ENCODE measurements at regions not wholly inside any gene's neighbourhood (a gene's known extent, or its start where the extent isn't known, plus 50 kb on each side); places are given as distances from the start of the nearest gene placed in this dataset.
A peak's percentile ranks its signal among the peaks of the same experiment; 100 is the strongest.

GRCh38 chr3:127457546-127458145 is 132.9 kb downstream of the TPRA1 start:
- DNase-seq: no peak

- no peak for DNase-seq
Measured at GRCh38 chr3:127457094-127457475, 133.4 kb downstream of the TPRA1 start.

GRCh38 chr3:127456471-127457093 is 134.0 kb downstream of the TPRA1 start:
- DNase-seq: no peak

GRCh38 chr3:127455541-127456450 is 134.7 kb downstream of the TPRA1 start:
- peak; percentile 21 to 41 for DNase-seq

- DNase-seq: no peak
Measured at GRCh38 chr3:127454968-127455367, 135.6 kb downstream of the TPRA1 start.

- no peak for DNase-seq
Measured at GRCh38 chr3:127454051-127454450, 136.5 kb downstream of the TPRA1 start.

GRCh38 chr3:127452321-127452821 is 138.2 kb downstream of the TPRA1 start:
- no peak for DNase-seq

GRCh38 chr3:127451321-127451720 is 139.2 kb downstream of the TPRA1 start:
- DNase-seq: no peak

GRCh38 chr3:127450331-127450730 is 140.2 kb downstream of the TPRA1 start:
- no peak for DNase-seq

- no peak for DNase-seq
Measured at GRCh38 chr3:127449486-127450212, 140.9 kb downstream of the TPRA1 start.

GRCh38 chr3:127448671-127449070 is 141.9 kb downstream of the TPRA1 start:
- DNase-seq: no peak

- DNase-seq: no peak
Measured at GRCh38 chr3:127448161-127448561, 142.4 kb downstream of the TPRA1 start.

GRCh38 chr3:127446756-127447155 is 143.8 kb downstream of the TPRA1 start:
- no peak for DNase-seq

GRCh38 chr3:127445581-127446343 is 144.8 kb downstream of the TPRA1 start:
- no peak for DNase-seq

GRCh38 chr3:127444761-127445160 is 145.8 kb downstream of the TPRA1 start:
- no peak for DNase-seq

- no peak for DNase-seq
Measured at GRCh38 chr3:127443581-127444375, 146.8 kb downstream of the TPRA1 start.

GRCh38 chr3:127442506-127442905 is 148.0 kb downstream of the TPRA1 start:
- DNase-seq: no peak

GRCh38 chr3:127441764-127442163 is 148.8 kb downstream of the TPRA1 start:
- no peak for DNase-seq

GRCh38 chr3:127440384-127440783 is 150.1 kb downstream of the TPRA1 start:
- DNase-seq: no peak

- no peak for DNase-seq
Measured at GRCh38 chr3:127439621-127440020, 150.9 kb downstream of the TPRA1 start.

- no peak for DNase-seq
Measured at GRCh38 chr3:127438951-127439350, 151.1 kb upstream of the PRR20G start.
